ENCODE measurements at regions not wholly inside any gene's neighbourhood (a gene's known extent, or its start where the extent isn't known, plus 50 kb on each side); places are given as distances from the start of the nearest gene placed in this dataset. TPM values are rescaled to one million over a fixed set of nuclear protein-coding genes. Genes with fewer than 3 reads are reported as not detected.

- Histone ChIP-seq H3K9ac (ENCODE audit: insufficient read depth in 1 of 2, low read length in 2 of 2) (no peak overlapping the region), H3K36me3 (ENCODE audit: control insufficient read depth in 4 of 4, insufficient read depth in 4 of 4, low read length in 4 of 4) (no peaks in the 10 kb centered on the region), H3K27me3 (ENCODE audit: control insufficient read depth in 3 of 3, insufficient read depth in 3 of 3, low read length in 2 of 3) (no peaks in the 10 kb centered on the region), H3K27ac (ENCODE audit: low read depth in 1 of 2, low read length in 1 of 2) (no peak overlapping the region), H3K9me3 (ENCODE audit: control insufficient read depth in 4 of 4, insufficient read depth in 3 of 4, low read length in 3 of 4) (no peaks in the 10 kb centered on the region), H3K4me3 (no peak overlapping the region), H3K4me1 (ENCODE audit: control insufficient read depth in 5 of 5, insufficient read depth in 5 of 5, low read length in 5 of 5) (no peaks in the 10 kb centered on the region)
- WGBS, 2 donors, result 65 to 70% methylated on average over 1 of the region's 1 CpG
- TF ChIP-seq CTCF (IDR thresholded peaks at IDR 0.05; ENCODE audit: control extremely low read depth, extremely low read depth), result no peak
- DNase-seq (no peak), ATAC-seq (ENCODE audit: insufficient read depth, low FRiP score) (no peak)
Measured at GRCh38 chr5:98721231-98721928, 52.1 kb upstream of the RGMB start.

GRCh38 chr5:98722188-98722587 is 51.3 kb upstream of the RGMB start:
- Histone ChIP-seq H3K27me3 (ENCODE audit: control insufficient read depth in 3 of 3, insufficient read depth in 3 of 3, low read length in 2 of 3) (no peaks in the 10 kb centered on the region), H3K27ac (ENCODE audit: low read depth in 1 of 2, low read length in 1 of 2) (no peak overlapping the region), H3K36me3 (ENCODE audit: control insufficient read depth in 4 of 4, insufficient read depth in 4 of 4, low read length in 4 of 4) (no peaks in the 10 kb centered on the region), H3K4me1 (ENCODE audit: control insufficient read depth in 5 of 5, insufficient read depth in 5 of 5, low read length in 5 of 5) (no peaks in the 10 kb centered on the region), H3K4me3 (no peak overlapping the region), H3K9me3 (ENCODE audit: control insufficient read depth in 4 of 4, insufficient read depth in 3 of 4, low read length in 3 of 4) (no peaks in the 10 kb centered on the region), H3K9ac (ENCODE audit: insufficient read depth in 1 of 2, low read length in 2 of 2) (no peak overlapping the region)
- 65 to 77% methylated on average over 2 of the region's 2 CpGs for WGBS, 2 donors
- ATAC-seq (ENCODE audit: insufficient read depth, low FRiP score) (no peak), DNase-seq (no peak)
- no peak for TF ChIP-seq CTCF (IDR thresholded peaks at IDR 0.05; ENCODE audit: control extremely low read depth, extremely low read depth)

GRCh38 chr5:98723061-98723460 is 50.4 kb upstream of the RGMB start:
- H3K27me3 ChIP-seq (ENCODE audit: control insufficient read depth in 3 of 3, insufficient read depth in 3 of 3, low read length in 2 of 3), result no peaks in the 10 kb centered on the region
- ATAC-seq (ENCODE audit: insufficient read depth, low FRiP score) (no peak), DNase-seq (no peak)
- no peak overlapping the region for H3K9ac ChIP-seq (ENCODE audit: insufficient read depth in 1 of 2, low read length in 2 of 2)
- H3K4me3 ChIP-seq, result no peak overlapping the region
- H3K4me1 ChIP-seq (ENCODE audit: control insufficient read depth in 5 of 5, insufficient read depth in 5 of 5, low read length in 5 of 5), result no peaks in the 10 kb centered on the region
- no peaks in the 10 kb centered on the region for H3K9me3 ChIP-seq (ENCODE audit: control insufficient read depth in 4 of 4, insufficient read depth in 3 of 4, low read length in 3 of 4)
- H3K36me3 ChIP-seq (ENCODE audit: control insufficient read depth in 4 of 4, insufficient read depth in 4 of 4, low read length in 4 of 4), result no peaks in the 10 kb centered on the region
- H3K27ac ChIP-seq (ENCODE audit: low read depth in 1 of 2, low read length in 1 of 2), result no peak overlapping the region
- 82 to 92% methylated on average over 2 of the region's 2 CpGs for WGBS, 2 donors
- TF ChIP-seq CTCF (IDR thresholded peaks at IDR 0.05; ENCODE audit: control extremely low read depth, extremely low read depth), result no peak

Small RNA genes lying in the stretch of these regions (small RNA-seq; reads per million reads assigned to genes)
- gene AC008834.1 (ENCODE audit: low replicate concordance) (not detected), gene AC074133.1 (ENCODE audit: low replicate concordance) (not detected), gene MRPS35P2 (ENCODE audit: low replicate concordance) (not detected)

All from lung (tissue), 12 donors.